ENCODE measurements at regions not wholly inside any gene's neighbourhood (a gene's known extent, or its start where the extent isn't known, plus 50 kb on each side); places are given as distances from the start of the nearest gene placed in this dataset.

DNA sequence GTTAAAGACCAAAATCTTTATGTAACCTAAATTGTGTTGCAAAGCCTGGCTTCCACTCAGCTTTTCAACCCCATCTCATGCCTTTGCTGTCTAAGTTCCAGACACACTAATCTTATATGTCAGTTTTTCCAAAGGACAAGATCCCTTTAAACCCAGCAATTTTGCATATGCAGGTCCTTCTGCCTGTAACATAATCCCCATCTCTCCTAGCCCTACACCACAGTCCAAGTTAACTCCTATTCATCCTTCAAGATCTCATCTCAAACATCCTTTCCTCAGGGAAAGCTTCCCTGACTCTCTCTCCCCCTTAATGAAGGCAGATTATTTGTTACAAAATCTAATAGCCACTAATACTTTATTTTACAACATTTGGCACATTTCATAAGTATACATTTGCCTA is 366.3 kb downstream of the PLPP3 start:
- H3K4me1 ChIP-seq (ENCODE audit: insufficient read depth, low read length) = no peaks in the 10 kb centered on the region
- no peaks in the 10 kb centered on the region for H4K20me1 ChIP-seq (ENCODE audit: low read length)
- H3K9ac ChIP-seq (ENCODE audit: low read length) = no peak overlapping the region
- H3K4me2 ChIP-seq (ENCODE audit: low read length) = no peak overlapping the region
- H3K4me3 ChIP-seq (ENCODE audit: low read length) = no peak overlapping the region
- no peaks in the 10 kb centered on the region for H3K9me2 ChIP-seq (replicated peaks; ENCODE audit: low read length)
- no peaks in the 10 kb centered on the region for H3F3A ChIP-seq (ENCODE audit: low read length, unreplicated experiment)
- no peaks in the 10 kb centered on the region for H3K27me3 ChIP-seq (ENCODE audit: low read length)
- no peaks in the 10 kb centered on the region for H3K79me2 ChIP-seq (ENCODE audit: low read length)
- CTCF ChIA-PET = no interaction called here
- H3K9me3 ChIP-seq (ENCODE audit: low read length) = no peaks in the 10 kb centered on the region
- ATAC-seq (no peak), DNase-seq (no peak)
- no TSS peak for BruUV-seq (replicated peaks)
- no peaks in the 10 kb centered on the region for H3K36me3 ChIP-seq (ENCODE audit: low read depth, low read length)
- TF ChIP-seq EZH2phosphoT487 (IDR thresholded peaks at IDR 0.05; ENCODE audit: borderline replicate concordance, low read length) = no peak
- no peak for TF ChIP-seq EZH2 (IDR thresholded peaks at IDR 0.05; ENCODE audit: low read length, unreplicated experiment)
- TF ChIP-seq, protein P1, sequence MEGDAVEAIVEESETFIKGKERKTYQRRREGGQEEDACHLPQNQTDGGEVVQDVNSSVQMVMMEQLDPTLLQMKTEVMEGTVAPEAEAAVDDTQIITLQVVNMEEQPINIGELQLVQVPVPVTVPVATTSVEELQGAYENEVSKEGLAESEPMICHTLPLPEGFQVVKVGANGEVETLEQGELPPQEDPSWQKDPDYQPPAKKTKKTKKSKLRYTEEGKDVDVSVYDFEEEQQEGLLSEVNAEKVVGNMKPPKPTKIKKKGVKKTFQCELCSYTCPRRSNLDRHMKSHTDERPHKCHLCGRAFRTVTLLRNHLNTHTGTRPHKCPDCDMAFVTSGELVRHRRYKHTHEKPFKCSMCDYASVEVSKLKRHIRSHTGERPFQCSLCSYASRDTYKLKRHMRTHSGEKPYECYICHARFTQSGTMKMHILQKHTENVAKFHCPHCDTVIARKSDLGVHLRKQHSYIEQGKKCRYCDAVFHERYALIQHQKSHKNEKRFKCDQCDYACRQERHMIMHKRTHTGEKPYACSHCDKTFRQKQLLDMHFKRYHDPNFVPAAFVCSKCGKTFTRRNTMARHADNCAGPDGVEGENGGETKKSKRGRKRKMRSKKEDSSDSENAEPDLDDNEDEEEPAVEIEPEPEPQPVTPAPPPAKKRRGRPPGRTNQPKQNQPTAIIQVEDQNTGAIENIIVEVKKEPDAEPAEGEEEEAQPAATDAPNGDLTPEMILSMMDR (conservative IDR thresholded peaks at IDR 0.05; ENCODE audit: low read depth, low read length) = no peak
- no peak overlapping the region for H2AFZ ChIP-seq (ENCODE audit: low read length)
- POLR2A ChIA-PET (ENCODE audit: unreplicated experiment) = interaction anchor here (0.6 kb wide), 1 partner anchor 42 kb away, joined by 5 read pairs; no protein-coding TSS in a partner anchor
- intact Hi-C loops (cut with micrococcal nuclease) = no loop called here
- no peak overlapping the region for H3K27ac ChIP-seq (ENCODE audit: low read length)

DNA sequence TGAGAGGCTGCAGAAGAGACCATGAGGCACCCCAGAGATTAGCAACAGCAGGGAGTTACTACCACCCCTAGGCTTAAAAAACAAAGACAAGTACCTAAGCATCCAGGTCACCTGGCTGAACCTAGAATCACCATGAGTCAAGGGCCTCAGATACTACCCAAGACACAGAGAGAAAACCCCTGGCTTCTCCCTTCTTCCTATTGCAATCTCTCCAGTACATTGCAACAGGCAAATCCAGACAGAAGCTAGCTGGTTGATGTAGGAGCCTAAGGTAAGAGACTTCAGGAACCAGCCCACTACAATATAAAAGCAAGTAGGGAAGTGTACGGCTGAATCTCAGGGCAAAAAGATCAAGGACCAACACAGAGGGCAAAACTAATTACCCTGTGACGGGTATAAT is 367.2 kb downstream of the PLPP3 start:
- Histone ChIP-seq H3K79me2 (ENCODE audit: low read length) (no peaks in the 10 kb centered on the region), H3K36me3 (ENCODE audit: low read depth, low read length) (no peaks in the 10 kb centered on the region), H4K20me1 (ENCODE audit: low read length) (no peaks in the 10 kb centered on the region), H2AFZ (ENCODE audit: low read length) (no peak overlapping the region), H3K4me1 (ENCODE audit: insufficient read depth, low read length) (no peaks in the 10 kb centered on the region), H3K9me2 (replicated peaks; ENCODE audit: low read length) (no peaks in the 10 kb centered on the region), H3K4me3 (ENCODE audit: low read length) (no peak overlapping the region), H3K9ac (ENCODE audit: low read length) (no peak overlapping the region), H3K27me3 (ENCODE audit: low read length) (no peaks in the 10 kb centered on the region), H3K4me2 (ENCODE audit: low read length) (no peak overlapping the region), H3K27ac (ENCODE audit: low read length) (no peak overlapping the region), H3K9me3 (ENCODE audit: low read length) (no peaks in the 10 kb centered on the region), H3F3A (ENCODE audit: low read length, unreplicated experiment) (no peaks in the 10 kb centered on the region)
- BruUV-seq (replicated peaks) = no TSS peak
- no peak for DNase-seq
- intact Hi-C loops (cut with micrococcal nuclease) = no loop called here
- POLR2A ChIA-PET (ENCODE audit: unreplicated experiment) = interaction anchor here (0.6 kb wide), 1 partner anchor 41 kb away, joined by 5 read pairs; no protein-coding TSS in a partner anchor
- CTCF ChIA-PET = no interaction called here
- TF ChIP-seq, protein P1 (conservative IDR thresholded peaks at IDR 0.05; ENCODE audit: low read depth, low read length) = no peak
- no peak for TF ChIP-seq EZH2phosphoT487 (IDR thresholded peaks at IDR 0.05; ENCODE audit: borderline replicate concordance, low read length)
- no peak for TF ChIP-seq EZH2 (IDR thresholded peaks at IDR 0.05; ENCODE audit: low read length, unreplicated experiment)
- no peak for ATAC-seq

DNA sequence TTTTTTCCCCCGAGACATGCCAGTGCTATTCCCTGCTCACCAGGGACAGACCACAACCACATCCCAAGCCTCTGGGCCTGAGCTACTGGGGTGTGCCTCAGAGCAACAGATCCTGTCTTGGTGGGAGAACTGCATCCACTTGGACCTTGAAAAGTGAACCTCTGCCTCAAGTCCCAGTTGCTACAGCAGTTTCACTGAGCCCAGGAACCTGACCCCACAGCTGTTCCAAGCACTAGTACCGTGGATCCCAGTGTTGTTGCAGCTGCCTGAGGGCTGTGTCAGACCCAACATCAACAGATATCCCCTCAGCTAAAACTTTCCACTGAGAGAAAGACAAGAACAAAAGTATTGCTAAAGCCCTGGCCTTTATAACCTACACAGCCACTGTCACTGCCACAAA is 373.0 kb downstream of the PLPP3 start:
- ChIA-PET POLR2A (ENCODE audit: unreplicated experiment) (no interaction called here), CTCF (no interaction called here)

More for the DNA sequence above, 373.0 kb downstream of the PLPP3 start:
- no peaks in the 10 kb centered on the region for H4K20me1 ChIP-seq (ENCODE audit: low read length)
- ATAC-seq (no peak), DNase-seq (no peak)
- H3K4me3 ChIP-seq (ENCODE audit: low read length) = no peak overlapping the region
- no peak overlapping the region for H3K27ac ChIP-seq (ENCODE audit: low read length)
- no peaks in the 10 kb centered on the region for H3K27me3 ChIP-seq (ENCODE audit: low read length)
- intact Hi-C loops (cut with micrococcal nuclease) = loop anchor here (10.0 kb wide), 1 partner anchor 368 kb away; the partner anchor contains the start of gene PLPP3
- H3K9ac ChIP-seq (ENCODE audit: low read length) = no peak overlapping the region
- H3K9me2 ChIP-seq (replicated peaks; ENCODE audit: low read length) = no peaks in the 10 kb centered on the region
- no peaks in the 10 kb centered on the region for H3F3A ChIP-seq (ENCODE audit: low read length, unreplicated experiment)
- TF ChIP-seq EZH2 (IDR thresholded peaks at IDR 0.05; ENCODE audit: low read length, unreplicated experiment) (no peak), EZH2phosphoT487 (IDR thresholded peaks at IDR 0.05; ENCODE audit: borderline replicate concordance, low read length) (no peak)
- TF ChIP-seq, protein P1 (conservative IDR thresholded peaks at IDR 0.05; ENCODE audit: low read depth, low read length) = no peak
- no TSS peak for BruUV-seq (replicated peaks)
- H3K4me1 ChIP-seq (ENCODE audit: insufficient read depth, low read length) = no peaks in the 10 kb centered on the region
- no peaks in the 10 kb centered on the region for H3K9me3 ChIP-seq (ENCODE audit: low read length)
- H3K79me2 ChIP-seq (ENCODE audit: low read length) = no peaks in the 10 kb centered on the region
- H3K4me2 ChIP-seq (ENCODE audit: low read length) = no peak overlapping the region
- H2AFZ ChIP-seq (ENCODE audit: low read length) = no peak overlapping the region
- no peaks in the 10 kb centered on the region for H3K36me3 ChIP-seq (ENCODE audit: low read depth, low read length)
